GM23248 (cell line): ENCODE measurements at regions not wholly inside any gene's neighbourhood (a gene's known extent, or its start where the extent isn't known, plus 50 kb on each side); places are given as distances from the start of the nearest gene placed in this dataset.

Experiments
- DNase-seq: peaks from one replicate; pipeline ENCODE4 v3.0.0-alpha.2; 2015
- H2AFZ ChIP-seq: fragments of 200-600 bp; sonication (generic); 2 replicates; pipeline ENCODE4 v1.6.1; 2016; ENCODE audit warnings: antibody characterized with exemption
- H3F3A ChIP-seq: fragments of 200-600 bp; sonication (generic); 2 replicates; pipeline ENCODE4 v1.6.1; 2016; ENCODE audit warnings: mild to moderate bottlenecking, antibody characterized with exemption, mixed run types; ENCODE audit not compliant: insufficient read depth
- H3K27ac ChIP-seq: fragments of 200-600 bp; sonication (generic); 2 replicates; pipeline ENCODE4 v1.5.1; 2016; ENCODE audit warnings: mild to moderate bottlenecking
- H3K27me3 ChIP-seq: fragments of 200-600 bp; sonication (generic); replicated peaks from 2 replicates; pipeline ENCODE4 v1.6.1; 2016; ENCODE audit warnings: mild to moderate bottlenecking; ENCODE audit not compliant: insufficient read depth
- H3K36me3 ChIP-seq: fragments of 200-600 bp; sonication (generic); 2 replicates; pipeline ENCODE4 v1.6.1; 2016; ENCODE audit warnings: low read depth, mild to moderate bottlenecking
- H3K4me1 ChIP-seq: fragments of 200-600 bp; sonication (generic); 2 replicates; pipeline ENCODE4 v1.6.1; 2016; ENCODE audit warnings: mild to moderate bottlenecking; ENCODE audit not compliant: insufficient read depth
- H3K4me2 ChIP-seq: fragments of 200-600 bp; sonication (generic); one replicate; pipeline ENCODE4 v1.6.1; 2016; ENCODE audit warnings: mild to moderate bottlenecking; ENCODE audit not compliant: unreplicated experiment
- H3K4me3 ChIP-seq: fragments of 200-600 bp; sonication (generic); 2 replicates; pipeline ENCODE4 v1.5.1; 2016; ENCODE audit warnings: mild to moderate bottlenecking
- H3K79me2 ChIP-seq: fragments of 200-600 bp; sonication (generic); 2 replicates; pipeline ENCODE4 v1.6.1; 2016; ENCODE audit warnings: mild to moderate bottlenecking; ENCODE audit not compliant: insufficient read depth
- H3K9ac ChIP-seq: fragments of 200-600 bp; sonication (generic); 2 replicates; pipeline ENCODE4 v1.6.1; 2016; ENCODE audit warnings: mild to moderate bottlenecking
- H3K9me2 ChIP-seq: fragments of 200-600 bp; sonication (generic); 2 replicates; pipeline ENCODE4 v1.6.1; 2016; ENCODE audit warnings: mixed run types, mild to moderate bottlenecking, moderate library complexity; ENCODE audit not compliant: insufficient read depth
- H3K9me3 ChIP-seq: fragments of 200-600 bp; sonication (generic); one replicate; pipeline ENCODE4 v1.6.1; 2017; ENCODE audit warnings: low read depth
- H4K20me1 ChIP-seq: fragments of 200-600 bp; sonication (generic); 2 replicates; pipeline ENCODE4 v1.6.0; 2016; ENCODE audit not compliant: insufficient read depth
- EZH2 ChIP-seq: fragments of 200-600 bp; sonication (generic); IDR thresholded peaks from 2 replicates; pipeline ENCODE4 v1.6.1; 2018; ENCODE audit warnings: antibody characterized with exemption, mild to moderate bottlenecking; ENCODE audit not compliant: insufficient read depth, poor library complexity, severe bottlenecking
- EZH2phosphoT487 ChIP-seq: fragments of 200-600 bp; sonication (generic); IDR thresholded peaks from 2 replicates; pipeline ENCODE4 v1.6.1; 2018; ENCODE audit warnings: antibody characterized with exemption, moderate library complexity, mild to moderate bottlenecking, low read depth; ENCODE audit not compliant: insufficient read depth
- whole genome bisulfite sequencing, 2 experiments: methylation state at CpG; one replicate each; pipeline ENCODE4 v1.1.6; 2015 to 2017; ENCODE audit warnings: low lambda C conversion rate in 2 of 2, low coverage in 1 of 2; ENCODE audit errors: missing lambda C conversion rate in 2 of 2; 5-methylcytosine and 5-hydroxymethylcytosine counted together
- in situ Hi-C: fragments of 300-500 bp; cut with MboI; formaldehyde crosslinking; loops from 2 replicates; pipeline ENCODE4 v1.15.0; 2020

DNA sequence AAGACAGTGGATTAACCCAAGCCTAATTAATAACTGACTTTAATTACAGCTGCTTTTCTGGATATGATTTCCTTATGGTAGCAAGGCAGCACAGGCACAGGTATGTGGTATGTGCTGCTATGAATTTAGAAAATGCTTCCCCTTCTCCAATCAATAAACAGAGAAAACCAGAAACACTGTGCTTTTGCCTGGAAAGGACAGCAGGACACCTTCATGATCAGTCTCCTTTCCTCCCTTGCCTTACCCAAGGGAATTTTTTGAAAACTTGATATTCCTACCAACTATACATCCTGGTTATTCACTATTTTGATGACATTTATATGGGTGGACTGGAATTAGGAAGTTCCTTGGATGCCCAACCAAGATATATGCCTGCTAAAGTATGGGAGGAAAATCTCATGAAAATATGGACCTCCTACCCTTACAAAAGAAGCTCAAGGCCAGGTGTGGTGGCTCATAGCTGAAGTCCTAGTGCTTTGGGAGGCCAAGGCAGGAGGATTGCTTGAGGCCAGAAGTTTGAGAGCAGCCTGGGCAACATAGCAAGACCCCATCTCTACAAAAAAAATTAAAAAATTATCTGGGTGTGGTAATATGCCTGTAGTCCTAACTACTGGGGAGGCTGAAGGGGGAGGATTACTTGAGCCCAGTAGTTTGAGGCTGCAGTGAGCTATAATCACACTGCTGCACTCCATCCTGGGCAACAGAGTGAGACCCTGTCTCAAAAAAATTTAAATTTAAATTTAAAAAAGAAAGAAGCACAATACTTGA is 106.3 kb upstream of the WAC start:
- no peak for TF ChIP-seq EZH2
- no peak for TF ChIP-seq EZH2phosphoT487
- no peak overlapping the region for H3K4me2 ChIP-seq
- no peak overlapping the region for H3K4me3 ChIP-seq
- no peaks in the 10 kb centered on the region for H3K9me3 ChIP-seq
- no peaks in the 10 kb centered on the region for H4K20me1 ChIP-seq
- no peak overlapping the region for H2AFZ ChIP-seq
- DNase-seq = no peak
- no peaks in the 10 kb centered on the region for H3F3A ChIP-seq
- H3K79me2 ChIP-seq = no peaks in the 10 kb centered on the region
- H3K9ac ChIP-seq = no peak overlapping the region
- in situ Hi-C loops = no loop called here
- no peak overlapping the region for H3K27ac ChIP-seq
- no peaks in the 10 kb centered on the region for H3K4me1 ChIP-seq
- H3K36me3 ChIP-seq = no peaks in the 10 kb centered on the region
- H3K27me3 ChIP-seq = peaks cover 3% of the 10 kb centered on the region; the same call in 1 of the 2 replicates
- H3K9me2 ChIP-seq = no peaks in the 10 kb centered on the region

DNA sequence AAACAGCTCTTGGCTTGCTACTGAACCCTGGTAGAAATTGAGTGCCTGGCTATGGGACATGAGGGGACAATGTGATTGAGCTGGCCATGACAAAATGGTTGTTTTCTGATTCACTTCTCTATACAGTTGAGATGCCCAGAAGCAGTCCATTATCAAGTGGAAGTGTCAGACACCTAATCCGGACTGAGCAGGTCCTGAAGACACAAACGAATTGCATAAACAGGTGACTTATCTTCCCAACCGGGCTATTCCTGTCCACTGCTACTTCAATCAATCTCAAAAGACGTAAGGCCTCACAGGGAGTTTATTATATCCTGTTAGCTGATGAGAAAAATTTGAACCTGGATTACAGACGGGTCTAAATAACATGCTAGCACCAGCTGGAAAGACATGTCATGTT is 105.5 kb upstream of the WAC start:
- in situ Hi-C loops = no loop called here
- TF ChIP-seq EZH2phosphoT487 (no peak), EZH2 (no peak)
- no peaks in the 10 kb centered on the region for H3K9me2 ChIP-seq
- no peaks in the 10 kb centered on the region for H3K9me3 ChIP-seq
- no peak overlapping the region for H3K4me2 ChIP-seq
- DNase-seq = no peak
- H3K9ac ChIP-seq = no peak overlapping the region
- H3K36me3 ChIP-seq = no peaks in the 10 kb centered on the region
- H3K27ac ChIP-seq = no peak overlapping the region
- no peaks in the 10 kb centered on the region for H4K20me1 ChIP-seq
- H2AFZ ChIP-seq = no peak overlapping the region
- peaks cover 3% of the 10 kb centered on the region; the same call in 1 of the 2 replicates for H3K27me3 ChIP-seq
- WGBS, 2 experiments = 30 to 38% methylated on average over 5 of the region's 5 CpGs
- H3K4me1 ChIP-seq = no peaks in the 10 kb centered on the region
- H3K79me2 ChIP-seq = no peaks in the 10 kb centered on the region
- no peak overlapping the region for H3K4me3 ChIP-seq
- no peaks in the 10 kb centered on the region for H3F3A ChIP-seq

DNA sequence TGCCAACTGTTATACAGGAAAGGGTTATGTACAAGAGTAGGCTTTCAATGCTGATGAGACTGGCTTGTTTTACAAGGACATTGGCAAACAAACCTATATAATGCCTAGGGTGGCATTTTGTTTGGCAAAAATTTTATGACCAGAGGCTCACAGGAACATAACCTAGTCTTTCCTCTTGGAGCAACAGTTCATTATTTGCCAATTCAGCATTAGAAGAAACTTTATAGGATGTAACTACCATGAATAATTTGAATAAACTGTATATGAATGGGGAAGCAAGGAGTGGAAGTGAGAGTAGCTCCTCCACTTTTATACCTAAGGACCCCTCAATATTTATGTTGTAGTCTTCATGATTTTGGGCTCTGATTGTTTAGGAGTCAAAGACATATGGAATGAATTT is 103.9 kb upstream of the WAC start:
- no peak overlapping the region for H3K4me2 ChIP-seq
- H3K4me1 ChIP-seq = no peaks in the 10 kb centered on the region
- H3K27me3 ChIP-seq = peaks cover 3% of the 10 kb centered on the region; the same call in 1 of the 2 replicates
- no peak overlapping the region for H3K27ac ChIP-seq
- no peaks in the 10 kb centered on the region for H3K79me2 ChIP-seq
- in situ Hi-C loops = no loop called here
- no peaks in the 10 kb centered on the region for H3K9me3 ChIP-seq
- no peaks in the 10 kb centered on the region for H3K36me3 ChIP-seq
- H3F3A ChIP-seq = no peaks in the 10 kb centered on the region
- H4K20me1 ChIP-seq = no peaks in the 10 kb centered on the region
- DNase-seq = no peak
- H3K9me2 ChIP-seq = no peaks in the 10 kb centered on the region
- H3K4me3 ChIP-seq = no peak overlapping the region
- no peak overlapping the region for H3K9ac ChIP-seq
- TF ChIP-seq EZH2phosphoT487 (no peak), EZH2 (no peak)
- no peak overlapping the region for H2AFZ ChIP-seq

DNA sequence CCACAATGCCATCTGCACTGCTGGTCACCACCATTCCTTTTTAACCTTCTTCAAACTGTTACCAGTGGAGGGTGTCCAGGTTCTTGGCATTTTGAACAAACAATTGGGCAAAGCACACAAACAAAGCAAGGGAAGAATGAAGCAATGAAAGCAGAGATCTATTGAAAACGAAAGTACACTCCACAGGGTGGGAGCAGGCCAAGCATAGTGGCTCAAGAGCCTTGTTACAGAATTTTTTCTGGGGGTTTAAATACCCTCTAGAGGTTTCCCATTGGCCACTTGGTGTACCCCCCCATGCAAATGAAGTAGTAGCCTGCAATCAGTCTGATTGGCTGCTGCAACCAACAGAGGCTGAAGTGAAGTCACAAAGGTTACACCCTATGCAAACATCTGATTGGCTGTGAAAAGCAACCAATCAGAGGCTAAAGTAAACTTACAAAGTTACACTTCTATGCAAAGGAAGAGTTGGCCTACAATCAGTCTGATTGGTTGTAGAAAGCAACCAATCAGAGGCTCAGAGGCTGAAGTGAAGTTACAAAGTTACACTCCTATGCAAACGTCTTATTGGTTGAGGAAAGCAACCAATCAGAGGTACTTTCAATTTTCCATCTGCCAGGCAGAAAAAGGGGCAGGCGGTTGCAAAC is 103.2 kb upstream of the WAC start:
- no peak for TF ChIP-seq EZH2phosphoT487
- TF ChIP-seq EZH2 = no peak
- Histone ChIP-seq H3K27me3 (no peaks in the 10 kb centered on the region; the same call in 1 of the 2 replicates), H3F3A (no peaks in the 10 kb centered on the region), H3K4me2 (no peak overlapping the region), H3K27ac (no peak overlapping the region), H3K79me2 (no peaks in the 10 kb centered on the region), H3K9me2 (no peaks in the 10 kb centered on the region), H3K9ac (no peak overlapping the region), H3K4me1 (no peaks in the 10 kb centered on the region), H2AFZ (no peak overlapping the region), H3K9me3 (no peaks in the 10 kb centered on the region), H3K36me3 (no peaks in the 10 kb centered on the region), H4K20me1 (no peaks in the 10 kb centered on the region), H3K4me3 (no peak overlapping the region)
- in situ Hi-C loops = no loop called here
- no peak for DNase-seq
- WGBS, 2 experiments = 48 to 54% methylated on average over 3 of the region's 3 CpGs
